C4-2B (cell line): ENCODE measurements at regions not wholly inside any gene's neighbourhood (a gene's known extent, or its start where the extent isn't known, plus 50 kb on each side); places are given as distances from the start of the nearest gene placed in this dataset.

ENCODE experiments used
- ZFX ChIP-seq: fragments of 450-650 bp; IDR thresholded peaks from 2 replicates; pipeline ENCODE4 v1.6.1; 2017
- TF ChIP-seq, protein P1 (sequence below): fragments of 450-650 bp; conservative IDR thresholded peaks from 2 replicates; pipeline ENCODE4 v1.5.1; 2017; ENCODE audit warnings: mild to moderate bottlenecking

DNA sequence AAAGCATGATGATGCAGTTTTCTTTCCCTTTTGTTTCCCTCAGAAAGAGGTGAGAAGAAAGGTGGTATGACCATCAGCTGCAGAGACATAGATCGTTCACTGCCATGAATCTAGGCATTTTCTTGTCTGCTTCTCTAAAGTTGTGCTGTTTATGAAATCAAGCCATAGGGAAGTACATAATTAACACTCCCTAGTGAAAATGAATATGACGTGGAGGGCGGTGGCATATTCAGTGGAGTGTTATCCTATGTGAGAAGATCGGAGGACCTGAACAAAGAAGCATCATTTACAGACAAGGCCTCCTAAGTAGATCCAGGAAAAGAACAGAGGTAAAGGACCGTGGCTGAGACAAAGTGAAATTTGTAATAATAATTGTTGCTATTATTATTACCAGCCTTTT, 509.0 kb upstream of the SLC39A10 start:
- TF ChIP-seq, protein P1, sequence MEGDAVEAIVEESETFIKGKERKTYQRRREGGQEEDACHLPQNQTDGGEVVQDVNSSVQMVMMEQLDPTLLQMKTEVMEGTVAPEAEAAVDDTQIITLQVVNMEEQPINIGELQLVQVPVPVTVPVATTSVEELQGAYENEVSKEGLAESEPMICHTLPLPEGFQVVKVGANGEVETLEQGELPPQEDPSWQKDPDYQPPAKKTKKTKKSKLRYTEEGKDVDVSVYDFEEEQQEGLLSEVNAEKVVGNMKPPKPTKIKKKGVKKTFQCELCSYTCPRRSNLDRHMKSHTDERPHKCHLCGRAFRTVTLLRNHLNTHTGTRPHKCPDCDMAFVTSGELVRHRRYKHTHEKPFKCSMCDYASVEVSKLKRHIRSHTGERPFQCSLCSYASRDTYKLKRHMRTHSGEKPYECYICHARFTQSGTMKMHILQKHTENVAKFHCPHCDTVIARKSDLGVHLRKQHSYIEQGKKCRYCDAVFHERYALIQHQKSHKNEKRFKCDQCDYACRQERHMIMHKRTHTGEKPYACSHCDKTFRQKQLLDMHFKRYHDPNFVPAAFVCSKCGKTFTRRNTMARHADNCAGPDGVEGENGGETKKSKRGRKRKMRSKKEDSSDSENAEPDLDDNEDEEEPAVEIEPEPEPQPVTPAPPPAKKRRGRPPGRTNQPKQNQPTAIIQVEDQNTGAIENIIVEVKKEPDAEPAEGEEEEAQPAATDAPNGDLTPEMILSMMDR, result no peak
- TF ChIP-seq ZFX, result no peak
